RCC 7860 (cell line): ENCODE measurements at regions not wholly inside any gene's neighbourhood (a gene's known extent, or its start where the extent isn't known, plus 50 kb on each side); places are given as distances from the start of the nearest gene placed in this dataset.
A peak's percentile ranks its signal among the peaks of the same experiment; 100 is the strongest.
"Not testable (repeated sequence)": the region's sequence is repeated elsewhere in the genome, so short reads cannot be mapped to it uniquely, and the experiment has no call there.

ENCODE experiments used
- DNase-seq: peaks from one replicate; pipeline ENCODE4 v3.0.0-alpha.2; 2015; ENCODE audit warnings: low spot score
- FAIRE-seq: peaks from 2 replicates; lab custom pipeline; 2012; peaks lifted over from hg19 to GRCh38; lab: Jason Lieb, UNC

DNA sequence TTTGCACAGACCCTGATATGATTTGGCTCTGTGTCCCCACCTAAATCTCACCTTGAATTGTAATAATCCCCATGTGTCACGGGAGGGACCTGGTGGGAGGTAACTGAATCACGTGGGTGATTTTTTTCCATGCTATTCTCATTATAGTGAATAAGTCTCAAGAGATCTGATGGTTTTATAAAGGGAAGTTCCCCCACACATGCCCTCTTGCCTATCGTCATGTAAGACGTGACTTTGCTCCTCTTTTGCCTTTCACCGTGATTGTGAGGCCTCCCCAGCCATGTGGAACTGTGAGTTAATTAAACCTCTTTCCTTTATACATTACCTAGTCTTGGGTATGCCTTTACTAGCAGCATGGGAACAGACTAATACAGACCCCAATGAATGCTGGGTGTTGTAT is 347.4 kb downstream of the TUSC7 start:
- DNase-seq, FAIRE-seq: not testable (repeated sequence)

DNA sequence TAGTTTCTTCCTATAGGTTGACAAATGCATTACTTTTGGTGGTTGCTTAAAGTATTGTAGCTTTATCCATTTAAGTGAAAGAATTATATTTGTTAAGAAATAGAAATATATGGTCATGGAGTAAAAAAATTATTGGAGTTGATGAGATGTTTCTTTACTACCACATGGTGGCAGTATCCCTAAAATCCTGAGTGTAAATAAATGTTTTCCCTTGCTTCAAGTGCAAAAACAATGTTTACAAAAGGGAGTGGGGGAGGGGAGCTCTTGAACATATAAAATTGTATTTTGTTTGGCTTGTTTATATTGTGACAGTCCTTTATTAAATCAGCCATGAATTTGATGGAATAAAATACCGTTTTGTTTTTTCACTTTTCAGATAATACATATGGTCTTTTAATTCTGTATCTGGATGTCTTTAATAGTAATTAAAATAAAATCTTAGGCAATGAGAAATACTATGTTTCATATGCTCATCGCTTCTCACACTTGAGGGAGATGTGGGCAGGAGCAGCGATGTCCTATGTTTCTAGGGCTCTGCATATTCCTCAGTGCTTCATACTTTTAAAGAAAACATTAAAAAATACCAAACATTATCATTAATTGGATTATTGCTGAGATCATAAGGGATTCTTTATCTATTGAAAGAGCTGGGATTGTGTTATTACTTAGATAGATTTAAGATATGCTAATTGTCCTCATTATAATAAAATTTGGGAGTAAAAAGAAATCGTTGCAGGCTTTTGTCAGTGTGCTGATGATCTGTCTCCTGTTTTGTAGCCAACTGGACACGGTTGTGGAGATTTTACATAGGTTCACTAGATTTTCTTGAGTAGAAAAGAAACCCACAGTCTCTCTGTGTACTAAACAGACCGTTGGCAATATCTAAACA is 349.7 kb downstream of the TUSC7 start:
- FAIRE-seq (peak; percentile 30), DNase-seq (no peak)

GRCh38 chr3:117059956-117060270 is 350.3 kb downstream of the TUSC7 start:
- DNase-seq (no peak), FAIRE-seq (no peak)

- DNase-seq = no peak
- no peak for FAIRE-seq
Measured at GRCh38 chr3:117063930-117064329, 354.4 kb downstream of the TUSC7 start.

DNA sequence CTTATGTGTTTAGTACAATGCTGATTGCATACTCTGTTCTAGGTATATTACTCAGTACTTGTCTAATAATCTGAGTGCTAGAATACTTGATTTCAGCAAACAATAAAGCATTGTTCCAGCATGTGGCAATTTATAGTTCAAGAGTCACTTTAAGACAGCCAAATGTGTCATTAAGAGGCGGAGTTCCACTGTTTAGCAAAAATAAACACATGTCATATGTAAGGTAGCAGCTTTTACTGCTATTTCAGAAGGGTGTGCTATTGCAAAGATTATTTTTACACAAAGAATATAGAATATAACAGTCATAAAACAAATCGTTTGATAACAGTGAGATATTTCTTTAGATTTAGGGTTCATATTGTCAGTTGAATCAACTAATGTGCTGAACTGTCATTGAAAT is 358.7 kb downstream of the TUSC7 start:
- DNase-seq (no peak), FAIRE-seq (no peak)

DNA sequence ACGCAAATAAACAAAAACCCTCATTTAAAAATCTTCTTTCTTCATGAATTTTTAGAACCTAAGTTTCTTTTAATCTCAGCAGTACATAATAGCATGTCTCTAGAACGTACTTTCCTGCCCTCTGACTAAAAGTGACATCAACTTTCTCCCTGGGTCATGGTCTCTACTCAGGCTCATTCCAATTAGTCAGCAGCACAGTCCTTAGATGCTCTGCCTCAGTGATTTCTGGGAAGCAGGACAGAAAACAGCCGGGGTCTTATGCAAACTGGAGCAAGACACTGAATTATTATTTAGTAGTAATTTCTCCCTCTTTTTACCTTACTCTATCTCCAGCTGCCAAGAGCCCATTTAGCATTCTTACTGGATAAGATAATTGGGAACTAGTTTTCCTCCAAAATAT is 365.2 kb downstream of the TUSC7 start:
- FAIRE-seq = peak; percentile 76

DNA sequence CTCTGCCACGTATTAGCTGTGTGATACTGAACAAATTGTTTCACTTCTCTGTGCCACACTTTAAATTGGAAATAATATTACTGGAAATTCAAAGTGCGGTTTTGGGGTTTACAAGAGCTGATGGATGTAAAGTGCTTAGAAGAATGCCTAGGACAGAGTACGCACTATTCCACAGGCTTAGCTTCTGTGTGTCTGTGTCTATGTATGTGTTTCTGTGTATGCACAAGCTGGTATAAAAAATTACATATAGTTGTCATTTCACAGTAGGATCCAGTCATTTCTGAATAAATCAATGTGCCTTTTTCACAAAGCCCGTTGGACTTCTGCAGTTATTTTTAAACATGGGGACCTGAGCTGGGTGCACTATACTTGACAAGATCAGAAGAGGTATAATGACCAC is 370.4 kb downstream of the TUSC7 start:
- DNase-seq = no peak
- FAIRE-seq = no peak

More for the DNA sequence above, 365.2 kb downstream of the TUSC7 start:
- DNase-seq = peak; percentile 22

- FAIRE-seq (no peak), DNase-seq (no peak)
Measured at GRCh38 chr3:117080872-117081271, 371.3 kb downstream of the TUSC7 start.

- DNase-seq = no peak
- no peak for FAIRE-seq
Measured at GRCh38 chr3:117084277-117084676, 374.7 kb downstream of the TUSC7 start.

DNA sequence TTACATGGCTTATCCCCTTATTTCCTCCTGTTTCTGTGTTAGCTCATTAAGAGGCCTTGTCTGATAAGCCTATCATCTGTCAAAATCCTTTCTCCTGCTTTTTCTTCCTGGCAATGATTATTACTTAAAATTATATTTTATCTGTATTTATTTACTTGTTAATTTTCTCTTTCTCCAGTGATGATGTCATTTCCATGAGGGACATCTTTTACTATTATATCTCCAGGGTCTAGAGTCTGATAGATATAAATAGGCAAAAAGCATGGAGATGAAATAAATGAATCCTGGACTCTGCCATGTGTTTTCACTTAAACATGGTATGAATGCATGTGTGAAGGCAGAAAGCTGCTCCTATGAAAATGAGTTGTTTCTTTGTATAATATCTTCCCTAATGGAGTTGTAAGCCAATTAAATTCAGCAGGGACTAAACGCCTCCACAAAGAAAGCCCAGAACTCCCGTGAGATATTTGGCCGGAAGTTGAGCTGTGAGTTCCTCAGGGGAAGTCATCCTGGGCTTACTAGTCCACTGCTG is 375.2 kb downstream of the TUSC7 start:
- DNase-seq = no peak
- no peak for FAIRE-seq

DNA sequence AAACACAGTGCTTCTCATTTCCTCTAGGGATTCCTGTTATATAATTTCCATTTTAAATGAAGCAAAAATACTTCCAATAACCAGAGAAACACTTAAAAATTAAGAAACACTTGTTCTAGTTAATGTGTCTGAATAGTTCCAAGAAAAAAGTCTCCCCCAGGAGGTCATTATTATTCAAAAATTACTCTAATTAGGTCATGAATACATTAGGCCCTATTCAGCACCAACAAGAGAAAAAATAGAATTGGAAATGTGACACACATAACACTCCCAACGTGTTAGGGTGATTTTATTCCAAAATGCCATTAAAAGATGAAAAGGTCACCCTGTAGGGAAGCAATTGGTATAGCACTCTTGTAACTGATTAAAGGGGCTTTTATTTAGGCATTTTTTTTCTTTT is 382.1 kb downstream of the TUSC7 start:
- no peak for DNase-seq
- FAIRE-seq = no peak

DNA sequence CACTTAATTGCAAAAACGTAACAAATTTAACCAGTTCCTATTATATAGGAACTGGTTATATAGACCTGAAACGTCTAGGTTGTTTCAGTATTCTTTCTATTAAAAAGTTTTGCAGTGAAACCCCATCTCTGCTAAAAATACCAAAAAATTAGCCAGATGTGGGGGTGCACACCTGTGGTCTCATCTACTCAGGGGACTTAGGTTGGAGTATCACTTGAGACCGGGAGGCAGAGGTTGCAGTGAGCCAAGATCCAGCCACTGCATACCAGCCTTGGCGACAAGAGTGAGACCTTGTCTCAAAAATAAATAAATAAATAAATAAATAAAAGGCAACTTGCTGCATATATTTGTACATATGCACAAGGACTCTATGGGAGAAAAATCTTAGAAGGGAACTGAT is 387.0 kb downstream of the TUSC7 start:
- DNase-seq (no peak), FAIRE-seq (no peak)

DNA sequence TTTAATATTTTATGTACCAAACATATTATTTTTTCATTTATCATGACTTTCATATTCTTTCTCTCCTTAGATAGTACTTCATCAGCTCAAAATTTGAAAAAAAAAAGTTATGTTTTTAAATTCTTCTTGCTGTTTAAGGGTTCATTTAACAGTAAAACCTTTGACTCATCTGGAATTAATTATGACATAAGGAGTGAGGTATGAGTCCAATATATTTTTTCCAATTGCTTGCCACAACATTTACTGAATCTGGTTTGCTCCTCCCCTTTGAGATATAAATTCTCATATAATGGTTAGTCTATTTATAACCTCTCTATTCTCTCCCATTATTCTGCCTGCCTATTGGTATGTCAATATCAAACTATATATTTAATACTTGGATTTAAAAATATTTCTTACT is 387.8 kb downstream of the TUSC7 start:
- DNase-seq = no peak
- FAIRE-seq = no peak

- FAIRE-seq (no peak), DNase-seq (no peak)
Measured at GRCh38 chr3:117101697-117102096, 392.1 kb downstream of the TUSC7 start.

DNA sequence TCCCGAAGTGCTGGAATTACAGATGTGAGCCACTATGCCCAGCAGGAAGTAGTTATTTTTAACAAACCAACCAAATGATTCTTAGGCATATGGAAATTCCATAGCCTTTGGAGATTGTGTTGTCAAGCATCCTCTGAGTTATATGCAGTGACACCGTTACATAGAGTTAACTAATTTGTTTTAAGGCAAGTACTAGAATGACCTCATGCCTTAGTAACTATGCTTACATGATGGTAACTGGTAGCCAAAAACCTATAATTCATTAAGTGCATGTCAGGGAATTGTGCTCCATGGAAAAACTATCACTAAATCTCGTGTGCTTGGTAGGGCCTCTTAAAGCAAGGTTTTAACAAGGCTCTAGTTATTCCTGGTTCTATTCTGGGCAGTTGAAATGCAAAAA is 392.8 kb downstream of the TUSC7 start:
- DNase-seq = no peak
- FAIRE-seq = no peak

DNA sequence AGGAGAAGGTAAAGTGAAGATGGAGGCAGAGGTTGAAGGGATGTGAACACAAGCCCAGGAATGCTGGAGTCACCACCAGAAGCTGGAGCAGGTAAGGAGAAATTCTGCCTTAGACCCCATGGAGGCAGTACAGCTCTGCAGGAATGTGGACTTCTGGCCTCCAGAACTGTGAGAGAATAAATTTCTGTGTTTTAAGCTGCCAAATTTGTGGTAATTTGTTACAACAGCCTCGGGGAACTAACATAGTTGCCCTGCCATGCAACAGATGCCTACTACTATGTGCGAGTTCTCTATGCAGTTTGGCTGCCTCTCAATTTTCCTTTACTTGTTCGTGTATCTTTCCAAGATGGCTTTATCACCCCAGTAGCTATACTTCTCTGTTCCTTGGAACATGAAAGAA is 394.1 kb downstream of the TUSC7 start:
- FAIRE-seq = no peak
- DNase-seq = no peak

DNA sequence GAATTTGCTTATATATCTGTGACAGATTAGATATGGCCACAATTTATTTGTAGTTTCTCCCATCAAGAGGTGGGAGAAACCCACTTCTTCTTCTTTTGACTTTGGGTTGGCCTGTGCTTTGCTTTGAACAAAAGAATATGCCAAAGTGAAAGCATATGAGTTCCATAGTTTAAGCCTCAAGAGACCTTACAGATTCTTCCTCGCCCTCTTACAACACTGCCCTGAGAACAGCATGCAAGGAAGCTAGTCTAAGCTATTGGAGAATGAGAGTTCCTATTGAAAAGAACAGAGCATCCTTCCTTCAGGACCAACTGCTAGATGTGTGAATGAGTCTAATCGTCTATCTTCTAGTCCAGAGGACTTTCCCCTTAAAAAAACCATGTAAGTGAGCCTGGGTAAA is 394.8 kb downstream of the TUSC7 start:
- DNase-seq = no peak
- FAIRE-seq = no peak

DNA sequence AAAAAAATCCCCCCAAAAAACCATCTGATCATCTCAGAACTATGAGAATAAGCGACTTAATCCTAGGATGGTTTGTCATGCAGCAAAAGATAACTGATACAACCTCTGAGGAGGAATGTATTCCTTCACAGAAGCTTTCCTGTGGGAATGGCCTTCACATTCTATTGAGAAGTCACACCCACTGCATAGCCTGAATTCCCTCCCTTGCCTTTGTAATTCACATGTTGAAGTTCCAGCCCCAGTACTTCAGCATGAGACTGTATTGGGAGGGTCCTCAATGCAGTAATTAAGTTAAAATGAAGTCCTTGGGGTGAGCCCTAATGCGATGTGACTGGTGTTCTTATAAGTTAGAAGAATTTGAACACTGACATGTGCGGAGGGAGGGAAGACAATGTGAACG is 395.2 kb downstream of the TUSC7 start:
- FAIRE-seq (no peak), DNase-seq (no peak)

DNA sequence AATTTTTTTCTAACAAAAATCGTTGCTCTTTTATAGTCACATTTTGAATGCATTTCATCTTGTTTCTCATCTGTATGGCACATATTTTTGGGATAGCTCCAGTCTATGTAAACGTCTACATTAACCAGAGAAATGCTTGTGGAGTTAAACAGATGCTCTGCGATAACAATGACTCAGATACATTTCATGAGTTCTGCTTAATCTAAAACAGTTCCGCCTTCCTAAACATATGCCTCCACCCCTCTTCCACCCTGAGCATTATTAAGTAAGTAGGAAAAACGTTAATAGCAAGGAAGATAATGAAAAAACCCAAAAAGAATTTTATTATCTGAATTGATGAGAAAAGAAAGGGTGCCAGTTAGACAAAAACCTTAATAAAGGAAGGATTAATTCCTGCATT is 396.1 kb downstream of the TUSC7 start:
- DNase-seq (no peak), FAIRE-seq (no peak)

GRCh38 chr3:117106396-117106795 is 396.8 kb downstream of the TUSC7 start:
- no peak for DNase-seq
- FAIRE-seq = no peak

GRCh38 chr3:117107946-117108345 is 398.4 kb downstream of the TUSC7 start:
- no peak for FAIRE-seq

GRCh38 chr3:117109178-117109577 is 399.6 kb downstream of the TUSC7 start:
- FAIRE-seq = no peak

More at GRCh38 chr3:117107946-117108345, 398.4 kb downstream of the TUSC7 start:
- no peak for DNase-seq

More at GRCh38 chr3:117109178-117109577, 399.6 kb downstream of the TUSC7 start:
- no peak for DNase-seq
